Neural progenitor cell (in vitro differentiated cells): ENCODE measurements at regions not wholly inside any gene's neighbourhood (a gene's known extent, or its start where the extent isn't known, plus 50 kb on each side); places are given as distances from the start of the nearest gene placed in this dataset.

Experiments
- CTCF ChIP-seq: fragments of 200-600 bp; sonication (generic); IDR thresholded peaks from 2 replicates; pipeline ENCODE4 v1.5.1; 2017; ENCODE audit warnings: antibody characterized with exemption, mild to moderate bottlenecking
- EZH2phosphoT487 ChIP-seq: fragments of 200-600 bp; sonication (generic); IDR thresholded peaks from 2 replicates; pipeline ENCODE4 v1.6.1; 2017; ENCODE audit warnings: antibody characterized with exemption

- TF ChIP-seq CTCF (no peak), EZH2phosphoT487 (no peak)
These were observed 217.4 kb upstream of the KLF14 start for GRCh38 chr7:130951303-130951975.
